IMR-90 (cell line): ENCODE measurements at regions not wholly inside any gene's neighbourhood (a gene's known extent, or its start where the extent isn't known, plus 50 kb on each side); places are given as distances from the start of the nearest gene placed in this dataset.

Source experiments
- BHLHE40 ChIP-seq: fragments of 150-350 bp; IDR thresholded peaks from 2 replicates; pipeline ENCODE4 v1.6.1; 2016; ENCODE audit warnings: mild to moderate bottlenecking, low read depth, low read length
- CEBPB ChIP-seq: IDR thresholded peaks from 2 replicates; pipeline ENCODE4 v1.6.1; 2012; ENCODE audit warnings: low read depth, low read length, improper control_type of control experiment
- CTCF ChIP-seq: conservative IDR thresholded peaks from 2 replicates; pipeline ENCODE4 v1.5.1; 2012; ENCODE audit warnings: mild to moderate bottlenecking, low read depth, low read length, improper control_type of control experiment
- MXI1 ChIP-seq: IDR thresholded peaks from 2 replicates; pipeline ENCODE4 v1.6.1; 2012; ENCODE audit warnings: low read depth, mild to moderate bottlenecking, low read length, moderate library complexity, borderline replicate concordance
- POLR2A ChIP-seq: IDR thresholded peaks from 2 replicates; pipeline ENCODE4 v1.6.1; 2012; ENCODE audit warnings: mild to moderate bottlenecking, low read depth, low read length
- RAD21 ChIP-seq: IDR thresholded peaks from 2 replicates; pipeline ENCODE4 v1.6.1; 2012; ENCODE audit warnings: low read length, improper control_type of control experiment
- RCOR1 ChIP-seq: IDR thresholded peaks from 2 replicates; pipeline ENCODE4 v1.6.1; 2012; ENCODE audit warnings: mild to moderate bottlenecking, low read length, improper control_type of control experiment; ENCODE audit not compliant: insufficient replicate concordance
- RFX5 ChIP-seq: IDR thresholded peaks from 2 replicates; pipeline ENCODE4 v1.8.0; 2012; ENCODE audit warnings: low read depth, mild to moderate bottlenecking, low read length, moderate library complexity
- SMC3 ChIP-seq: fragments of 150-350 bp; IDR thresholded peaks from 2 replicates; pipeline ENCODE4 v1.6.1; 2016; ENCODE audit warnings: low read depth, mild to moderate bottlenecking, antibody characterized with exemption, low read length, moderate library complexity
- USF2 ChIP-seq: fragments of 150-350 bp; IDR thresholded peaks from 2 replicates; pipeline ENCODE4 v1.6.1; 2017; ENCODE audit warnings: mild to moderate bottlenecking, antibody characterized with exemption, low read length, low read depth

- no peak for TF ChIP-seq RCOR1
- TF ChIP-seq USF2 = no peak
- TF ChIP-seq CEBPB = 0 out of 2 replicates have a peak, but pooled peaks have one; percentile 24
- no peak for TF ChIP-seq CTCF
- no peak for TF ChIP-seq RAD21
- TF ChIP-seq BHLHE40 = 0 out of 2 replicates have a peak, but pooled peaks have one; percentile 31
- TF ChIP-seq POLR2A = no peak
- TF ChIP-seq MXI1 = no peak
- TF ChIP-seq SMC3 = no peak
- TF ChIP-seq RFX5 = no peak
These were observed 2407.1 kb downstream of the ARAP2 start for GRCh38 chr4:33837043-33837838.
